Chondrocyte (in vitro differentiated cells): ENCODE measurements at regions not wholly inside any gene's neighbourhood (a gene's known extent, or its start where the extent isn't known, plus 50 kb on each side); places are given as distances from the start of the nearest gene placed in this dataset.

ENCODE experiments used
- DNase-seq: peaks from one replicate; pipeline ENCODE4 v3.0.0; 2021; ENCODE audit warnings: mixed read lengths, low spot score
- H3K27ac Mint-ChIP-seq: one replicate; pipeline ENCODE4 v1.8.0; 2021; ENCODE audit warnings: mild to moderate bottlenecking, moderate library complexity, mixed read lengths; ENCODE audit not compliant: unreplicated experiment
- H3K27me3 Mint-ChIP-seq: 2 replicates; pipeline ENCODE4 v1.8.0; 2021; ENCODE audit warnings: low read depth, mixed read lengths
- H3K36me3 Mint-ChIP-seq: 2 replicates; pipeline ENCODE4 v1.8.0; 2021; ENCODE audit warnings: low read depth, mixed read lengths
- H3K4me1 Mint-ChIP-seq: 2 replicates; pipeline ENCODE4 v1.8.0; 2021; ENCODE audit warnings: low read depth, mild to moderate bottlenecking, mixed read lengths
- H3K4me3 Mint-ChIP-seq: one replicate; pipeline ENCODE4 v1.8.0; 2021; ENCODE audit warnings: mild to moderate bottlenecking, moderate library complexity, mixed read lengths; ENCODE audit not compliant: unreplicated experiment
- H3K9me3 Mint-ChIP-seq: 2 replicates; pipeline ENCODE4 v1.8.0; 2021; ENCODE audit warnings: low read depth, mixed read lengths
- TF ChIP-seq, protein P1 (sequence below): fragments of 200-600 bp; sonication (generic); IDR thresholded peaks from 2 replicates; pipeline ENCODE4 v1.5.0; 2021; ENCODE audit warnings: antibody characterized with exemption, mild to moderate bottlenecking, moderate library complexity

DNA sequence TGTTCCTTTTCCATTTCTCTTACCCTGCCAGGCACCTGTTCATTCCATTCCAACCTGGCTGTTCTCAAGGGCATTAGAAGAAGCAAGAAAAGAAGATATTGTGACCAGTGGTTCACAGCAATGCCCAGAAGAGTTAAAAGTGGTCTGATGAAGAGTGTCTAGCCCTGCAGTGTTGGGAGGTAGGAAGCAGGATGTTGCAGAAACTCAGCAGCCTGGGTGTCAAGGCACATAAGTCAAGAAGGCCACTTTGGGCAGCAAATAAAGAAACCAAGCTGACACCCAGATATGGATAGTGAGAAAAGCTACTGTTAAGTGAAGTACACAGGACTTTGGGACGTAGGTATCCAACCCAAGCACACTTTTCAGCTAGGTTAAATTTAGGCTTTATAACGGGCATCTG lies 199.9 kb upstream of the SATB1 start:
- TF ChIP-seq, protein P1, sequence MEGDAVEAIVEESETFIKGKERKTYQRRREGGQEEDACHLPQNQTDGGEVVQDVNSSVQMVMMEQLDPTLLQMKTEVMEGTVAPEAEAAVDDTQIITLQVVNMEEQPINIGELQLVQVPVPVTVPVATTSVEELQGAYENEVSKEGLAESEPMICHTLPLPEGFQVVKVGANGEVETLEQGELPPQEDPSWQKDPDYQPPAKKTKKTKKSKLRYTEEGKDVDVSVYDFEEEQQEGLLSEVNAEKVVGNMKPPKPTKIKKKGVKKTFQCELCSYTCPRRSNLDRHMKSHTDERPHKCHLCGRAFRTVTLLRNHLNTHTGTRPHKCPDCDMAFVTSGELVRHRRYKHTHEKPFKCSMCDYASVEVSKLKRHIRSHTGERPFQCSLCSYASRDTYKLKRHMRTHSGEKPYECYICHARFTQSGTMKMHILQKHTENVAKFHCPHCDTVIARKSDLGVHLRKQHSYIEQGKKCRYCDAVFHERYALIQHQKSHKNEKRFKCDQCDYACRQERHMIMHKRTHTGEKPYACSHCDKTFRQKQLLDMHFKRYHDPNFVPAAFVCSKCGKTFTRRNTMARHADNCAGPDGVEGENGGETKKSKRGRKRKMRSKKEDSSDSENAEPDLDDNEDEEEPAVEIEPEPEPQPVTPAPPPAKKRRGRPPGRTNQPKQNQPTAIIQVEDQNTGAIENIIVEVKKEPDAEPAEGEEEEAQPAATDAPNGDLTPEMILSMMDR, result no peak
- Mint-ChIP-seq H3K27ac (no peak overlapping the region), H3K4me1 (no peaks in the 10 kb centered on the region), H3K9me3 (peaks cover 5% of the 10 kb centered on the region), H3K36me3 (no peaks in the 10 kb centered on the region), H3K27me3 (peaks cover 6% of the 10 kb centered on the region), H3K4me3 (no peak overlapping the region)
- no peak for DNase-seq

DNA sequence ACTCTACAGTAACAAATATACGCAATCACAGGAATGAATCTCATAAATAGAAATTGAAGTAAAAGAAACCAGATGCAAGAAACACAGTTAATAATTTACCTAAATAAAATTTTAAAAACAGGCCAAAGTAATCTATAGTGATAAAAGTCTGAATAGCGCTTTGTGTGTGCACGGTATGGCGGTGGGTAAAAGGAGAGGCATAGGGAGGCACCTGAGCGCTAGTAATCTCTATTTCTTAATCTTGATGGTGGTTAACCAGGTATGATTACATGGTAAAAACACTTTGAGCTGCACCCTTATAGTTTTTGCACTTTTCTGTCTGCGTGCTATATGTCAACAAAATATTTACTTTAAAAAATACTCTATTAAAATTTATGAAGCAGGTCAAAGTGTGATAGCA lies 198.1 kb upstream of the SATB1 start:
- DNase-seq, result no peak
- no peak overlapping the region for H3K4me3 Mint-ChIP-seq
- no peaks in the 10 kb centered on the region for H3K36me3 Mint-ChIP-seq
- H3K27me3 Mint-ChIP-seq, result peaks cover 4% of the 10 kb centered on the region
- H3K27ac Mint-ChIP-seq, result no peak overlapping the region
- H3K9me3 Mint-ChIP-seq, result peaks cover 5% of the 10 kb centered on the region
- no peaks in the 10 kb centered on the region for H3K4me1 Mint-ChIP-seq
- TF ChIP-seq, protein P1, result no peak

DNA sequence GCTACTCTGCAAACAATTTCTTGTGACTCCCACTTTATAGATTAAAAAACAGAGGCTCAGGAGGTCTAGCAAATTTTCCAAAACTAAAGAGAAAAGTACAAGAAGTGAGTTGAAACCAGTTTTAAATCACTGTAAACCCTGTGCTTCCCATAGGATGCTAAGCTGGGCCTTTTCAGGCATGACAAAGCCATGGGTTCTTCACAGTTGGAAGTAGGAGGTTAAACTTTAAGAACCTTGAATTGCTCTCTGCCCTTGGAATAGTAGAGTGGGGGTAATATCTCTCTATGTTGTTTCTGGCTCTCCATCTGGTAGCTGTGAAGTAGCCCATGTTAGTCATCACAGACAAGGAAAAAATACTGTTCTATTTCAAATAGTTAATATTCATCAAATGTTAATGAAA lies 193.6 kb upstream of the SATB1 start:
- H3K9me3 Mint-ChIP-seq, result no peaks in the 10 kb centered on the region
- H3K4me3 Mint-ChIP-seq, result no peak overlapping the region
- H3K27me3 Mint-ChIP-seq, result peaks cover 2% of the 10 kb centered on the region
- no peak overlapping the region for H3K27ac Mint-ChIP-seq
- TF ChIP-seq, protein P1, result no peak
- H3K4me1 Mint-ChIP-seq, result no peaks in the 10 kb centered on the region
- no peaks in the 10 kb centered on the region for H3K36me3 Mint-ChIP-seq
- DNase-seq, result no peak

GRCh38 chr3:18611991-18612390 lies 186.9 kb upstream of the SATB1 start:
- H3K27ac Mint-ChIP-seq, result no peak overlapping the region
- H3K4me3 Mint-ChIP-seq, result no peak overlapping the region
- no peak for DNase-seq
- H3K27me3 Mint-ChIP-seq, result no peaks in the 10 kb centered on the region
- no peaks in the 10 kb centered on the region for H3K36me3 Mint-ChIP-seq
- TF ChIP-seq, protein P1, result no peak
- no peaks in the 10 kb centered on the region for H3K4me1 Mint-ChIP-seq
- H3K9me3 Mint-ChIP-seq, result peaks cover 10% of the 10 kb centered on the region

DNA sequence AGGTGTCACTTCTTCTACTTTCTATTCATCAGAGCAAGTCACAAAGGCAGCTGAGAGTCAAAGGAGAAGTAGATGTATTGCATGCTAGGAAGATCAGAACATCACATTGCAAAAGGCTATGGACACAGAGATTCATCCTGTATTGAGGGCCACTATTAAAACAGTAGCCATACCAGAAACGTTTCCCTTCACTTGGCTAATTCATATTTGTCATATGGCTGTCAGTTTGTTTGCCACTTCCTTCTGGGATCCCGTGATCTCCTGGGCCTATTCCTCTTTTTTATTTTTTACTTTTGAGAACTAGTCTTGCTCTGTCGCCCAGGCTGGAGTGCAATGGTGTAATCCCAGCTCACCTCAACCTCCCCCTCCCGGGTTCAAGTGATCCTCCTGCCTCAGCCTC lies 184.0 kb upstream of the SATB1 start:
- H3K36me3 Mint-ChIP-seq, result no peaks in the 10 kb centered on the region
- H3K4me1 Mint-ChIP-seq, result no peaks in the 10 kb centered on the region
- no peak overlapping the region for H3K4me3 Mint-ChIP-seq
- peaks cover 2% of the 10 kb centered on the region for H3K27me3 Mint-ChIP-seq
- TF ChIP-seq, protein P1, result no peak
- peaks cover 10% of the 10 kb centered on the region for H3K9me3 Mint-ChIP-seq
- H3K27ac Mint-ChIP-seq, result no peak overlapping the region
- no peak for DNase-seq
